ENCODE measurements at regions not wholly inside any gene's neighbourhood (a gene's known extent, or its start where the extent isn't known, plus 50 kb on each side); places are given as distances from the start of the nearest gene placed in this dataset.

GRCh38 chr13:27709779-27710178, 82.5 kb upstream of the GSX1 start:
- Histone ChIP-seq H4K20me1 (ENCODE audit: control insufficient read depth, insufficient read depth, insufficient read length) (no peaks in the 10 kb centered on the region), H2BK5ac (ENCODE audit: insufficient read length, low read length) (no peak overlapping the region), H3K18ac (ENCODE audit: insufficient read length, low read depth, low read length) (no peak overlapping the region), H3K79me1 (ENCODE audit: insufficient read depth, low read depth, low read length, poor library complexity, severe bottlenecking) (no peaks in the 10 kb centered on the region), H3K4me2 (ENCODE audit: insufficient read depth, insufficient read length, low read length) (no peak overlapping the region), H3K4ac (ENCODE audit: low read depth, low read length) (no peak overlapping the region), H3K4me1 (ENCODE audit: insufficient read depth, low read length) (peaks cover 3% of the 10 kb centered on the region; the same call in 1 of the 2 replicates), H2BK15ac (ENCODE audit: low read depth, low read length) (no peak overlapping the region), H4K8ac (replicated peaks; ENCODE audit: insufficient read length, low read depth, low read length) (no peak overlapping the region), H4K5ac (ENCODE audit: insufficient read length, low read depth, low read length) (no peak overlapping the region), H4K91ac (ENCODE audit: insufficient read length, low read depth, low read length) (no peak overlapping the region), H3K23me2 (ENCODE audit: insufficient read length, low read depth, low read length, poor library complexity, severe bottlenecking) (no peaks in the 10 kb centered on the region), H3K14ac (ENCODE audit: insufficient read depth, low read length) (no peak overlapping the region), H3K9me3 (ENCODE audit: control insufficient read depth, low read depth, low read length) (no peaks in the 10 kb centered on the region), H3K27me3 (ENCODE audit: insufficient read depth, low read length) (no peaks in the 10 kb centered on the region), H2BK12ac (ENCODE audit: insufficient read length, low read depth, low read length) (no peak overlapping the region), H3K23ac (ENCODE audit: insufficient read length, low read depth, low read length) (no peak overlapping the region), H3K27ac (ENCODE audit: insufficient read length, low read depth, low read length) (no peak overlapping the region), H2AFZ (ENCODE audit: low read length) (no peak overlapping the region), H3K9ac (ENCODE audit: extremely low read depth, insufficient read length, low read length) (no peak overlapping the region), H2BK120ac (ENCODE audit: low read depth, low read length, poor library complexity, severe bottlenecking) (no peak overlapping the region), H3K79me2 (ENCODE audit: insufficient read depth, low read length) (no peaks in the 10 kb centered on the region), H3T11ph (ENCODE audit: low read length) (no peak overlapping the region), H2AK5ac (ENCODE audit: insufficient read length, low read length) (no peak overlapping the region), H2BK20ac (ENCODE audit: low read depth, low read length, poor library complexity, severe bottlenecking) (no peak overlapping the region), H3K56ac (ENCODE audit: insufficient read length, low read depth, low read length) (no peak overlapping the region)
- Mint-ChIP-seq H3K4me1 (peaks cover 18 to 24% of the 10 kb centered on the region in 2 experiments), H3K4me3 (no peak overlapping the region), H3K27me3 (ENCODE audit: low read depth) (peaks cover 2% of the 10 kb centered on the region), H3K27ac (no peak overlapping the region; a peak in 1 of 7 replicates), H3K36me3 (ENCODE audit: insufficient read depth in 1 of 3, low read depth in 3 of 3) (peaks cover 0 to 8% (median 0%) of the 10 kb centered on the region in 3 experiments; a peak in 1 of 7 replicates), H3K9me3 (peaks cover 4 to 5% of the 10 kb centered on the region in 2 experiments; a peak in 3 of 5 replicates)
- no peak for DNase-seq
- WGBS (ENCODE audit: extremely low coverage, insufficient read length, low lambda C conversion rate) = no CpG with 5 or more reads among the region's 1 CpG
- no peak for TF ChIP-seq CTCF (conservative IDR thresholded peaks at IDR 0.05)
